ENCODE measurements at regions not wholly inside any gene's neighbourhood (a gene's known extent, or its start where the extent isn't known, plus 50 kb on each side); places are given as distances from the start of the nearest gene placed in this dataset.

DNA sequence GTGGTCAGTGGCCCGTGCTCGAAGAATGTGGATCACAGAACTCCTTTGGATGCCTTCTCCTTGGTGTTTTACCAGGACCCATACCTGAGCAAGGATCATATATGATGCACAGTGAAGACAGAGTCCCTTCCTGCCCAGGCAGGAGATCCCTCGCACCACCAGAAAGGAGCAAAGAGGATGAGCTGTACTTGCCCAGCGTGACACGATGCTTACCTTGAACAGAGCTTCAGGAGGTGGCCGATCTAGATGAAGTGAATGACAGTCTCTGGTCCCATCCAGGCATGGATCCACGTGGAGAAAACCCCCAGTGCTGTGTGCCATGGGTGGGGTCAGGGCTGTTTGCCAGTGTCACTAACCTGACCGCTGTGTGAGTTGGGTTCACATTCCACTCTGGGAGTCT is 455.4 kb downstream of the GADD45G start:
- POLR2A ChIA-PET = no interaction called here
- CTCF ChIA-PET = interaction anchor here (1.1 to 2.0 kb wide), 2 partner anchors 457 to 462 kb away, joined by 3 to 6 read pairs; no protein-coding TSS in a partner anchor
- no peaks in the 10 kb centered on the region for H3K4me1 ChIP-seq (ENCODE audit: control insufficient read depth, insufficient read depth, low read length)
- no peak for TF ChIP-seq ZNF404 (tag by site-specific recombination; IDR thresholded peaks at IDR 0.05)
- TF ChIP-seq, protein P1, sequence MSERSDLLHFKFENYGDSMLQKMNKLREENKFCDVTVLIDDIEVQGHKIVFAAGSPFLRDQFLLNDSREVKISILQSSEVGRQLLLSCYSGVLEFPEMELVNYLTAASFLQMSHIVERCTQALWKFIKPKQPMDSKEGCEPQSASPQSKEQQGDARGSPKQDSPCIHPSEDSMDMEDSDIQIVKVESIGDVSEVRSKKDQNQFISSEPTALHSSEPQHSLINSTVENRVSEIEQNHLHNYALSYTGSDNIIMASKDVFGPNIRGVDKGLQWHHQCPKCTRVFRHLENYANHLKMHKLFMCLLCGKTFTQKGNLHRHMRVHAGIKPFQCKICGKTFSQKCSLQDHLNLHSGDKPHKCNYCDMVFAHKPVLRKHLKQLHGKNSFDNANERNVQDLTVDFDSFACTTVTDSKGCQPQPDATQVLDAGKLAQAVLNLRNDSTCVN (tag by site-specific recombination; optimal IDR thresholded peaks at IDR 0.05) = no peak
- TF ChIP-seq ZSCAN16 (tag by site-specific recombination; IDR thresholded peaks at IDR 0.05) = no peak
- TF ChIP-seq MZF1 (tag by site-specific recombination; IDR thresholded peaks at IDR 0.05; ENCODE audit: borderline replicate concordance) = no peak
- no peak for TF ChIP-seq ZNF555 (tag by site-specific recombination; conservative IDR thresholded peaks at IDR 0.05)
- TF ChIP-seq KLF9 (tag by site-specific recombination; IDR thresholded peaks at IDR 0.05; ENCODE audit: low read depth) = no peak
- no peak for TF ChIP-seq REPIN1 (tag by site-specific recombination; IDR thresholded peaks at IDR 0.05; ENCODE audit: low read depth)
- TF ChIP-seq SCRT1 (tag by site-specific recombination; IDR thresholded peaks at IDR 0.05; ENCODE audit: borderline replicate concordance) = no peak
- TF ChIP-seq, protein P2, sequence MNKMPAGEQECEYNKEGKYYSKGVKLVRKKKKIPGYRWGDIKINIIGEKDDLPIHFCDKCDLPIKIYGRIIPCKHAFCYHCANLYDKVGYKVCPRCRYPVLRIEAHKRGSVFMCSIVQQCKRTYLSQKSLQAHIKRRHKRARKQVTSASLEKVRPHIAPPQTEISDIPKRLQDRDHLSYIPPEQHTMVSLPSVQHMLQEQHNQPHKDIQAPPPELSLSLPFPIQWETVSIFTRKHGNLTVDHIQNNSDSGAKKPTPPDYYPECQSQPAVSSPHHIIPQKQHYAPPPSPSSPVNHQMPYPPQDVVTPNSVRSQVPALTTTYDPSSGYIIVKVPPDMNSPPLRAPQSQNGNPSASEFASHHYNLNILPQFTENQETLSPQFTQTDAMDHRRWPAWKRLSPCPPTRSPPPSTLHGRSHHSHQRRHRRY (tag by site-specific recombination; IDR thresholded peaks at IDR 0.05) = no peak
- TF ChIP-seq, protein P3, sequence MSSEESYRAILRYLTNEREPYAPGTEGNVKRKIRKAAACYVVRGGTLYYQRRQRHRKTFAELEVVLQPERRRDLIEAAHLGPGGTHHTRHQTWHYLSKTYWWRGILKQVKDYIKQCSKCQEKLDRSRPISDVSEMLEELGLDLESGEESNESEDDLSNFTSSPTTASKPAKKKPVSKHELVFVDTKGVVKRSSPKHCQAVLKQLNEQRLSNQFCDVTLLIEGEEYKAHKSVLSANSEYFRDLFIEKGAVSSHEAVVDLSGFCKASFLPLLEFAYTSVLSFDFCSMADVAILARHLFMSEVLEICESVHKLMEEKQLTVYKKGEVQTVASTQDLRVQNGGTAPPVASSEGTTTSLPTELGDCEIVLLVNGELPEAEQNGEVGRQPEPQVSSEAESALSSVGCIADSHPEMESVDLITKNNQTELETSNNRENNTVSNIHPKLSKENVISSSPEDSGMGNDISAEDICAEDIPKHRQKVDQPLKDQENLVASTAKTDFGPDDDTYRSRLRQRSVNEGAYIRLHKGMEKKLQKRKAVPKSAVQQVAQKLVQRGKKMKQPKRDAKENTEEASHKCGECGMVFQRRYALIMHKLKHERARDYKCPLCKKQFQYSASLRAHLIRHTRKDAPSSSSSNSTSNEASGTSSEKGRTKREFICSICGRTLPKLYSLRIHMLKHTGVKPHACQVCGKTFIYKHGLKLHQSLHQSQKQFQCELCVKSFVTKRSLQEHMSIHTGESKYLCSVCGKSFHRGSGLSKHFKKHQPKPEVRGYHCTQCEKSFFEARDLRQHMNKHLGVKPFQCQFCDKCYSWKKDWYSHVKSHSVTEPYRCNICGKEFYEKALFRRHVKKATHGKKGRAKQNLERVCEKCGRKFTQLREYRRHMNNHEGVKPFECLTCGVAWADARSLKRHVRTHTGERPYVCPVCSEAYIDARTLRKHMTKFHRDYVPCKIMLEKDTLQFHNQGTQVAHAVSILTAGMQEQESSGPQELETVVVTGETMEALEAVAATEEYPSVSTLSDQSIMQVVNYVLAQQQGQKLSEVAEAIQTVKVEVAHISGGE (tag by site-specific recombination; conservative IDR thresholded peaks at IDR 0.05; ENCODE audit: low read depth) = no peak
- TF ChIP-seq, protein P4, sequence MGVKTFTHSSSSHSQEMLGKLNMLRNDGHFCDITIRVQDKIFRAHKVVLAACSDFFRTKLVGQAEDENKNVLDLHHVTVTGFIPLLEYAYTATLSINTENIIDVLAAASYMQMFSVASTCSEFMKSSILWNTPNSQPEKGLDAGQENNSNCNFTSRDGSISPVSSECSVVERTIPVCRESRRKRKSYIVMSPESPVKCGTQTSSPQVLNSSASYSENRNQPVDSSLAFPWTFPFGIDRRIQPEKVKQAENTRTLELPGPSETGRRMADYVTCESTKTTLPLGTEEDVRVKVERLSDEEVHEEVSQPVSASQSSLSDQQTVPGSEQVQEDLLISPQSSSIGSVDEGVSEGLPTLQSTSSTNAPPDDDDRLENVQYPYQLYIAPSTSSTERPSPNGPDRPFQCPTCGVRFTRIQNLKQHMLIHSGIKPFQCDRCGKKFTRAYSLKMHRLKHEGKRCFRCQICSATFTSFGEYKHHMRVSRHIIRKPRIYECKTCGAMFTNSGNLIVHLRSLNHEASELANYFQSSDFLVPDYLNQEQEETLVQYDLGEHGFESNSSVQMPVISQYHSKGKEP (tag by site-specific recombination; IDR thresholded peaks at IDR 0.05) = no peak
- TF ChIP-seq ZNF777 (tag by site-specific recombination; IDR thresholded peaks at IDR 0.05; ENCODE audit: borderline replicate concordance) = no peak
- TF ChIP-seq ZNF311 (tag by site-specific recombination; IDR thresholded peaks at IDR 0.05; ENCODE audit: borderline replicate concordance) = no peak
- no peak for TF ChIP-seq ZBTB7A (tag by site-specific recombination; IDR thresholded peaks at IDR 0.05; ENCODE audit: low read depth)
- no peak for TF ChIP-seq SETDB1 (IDR thresholded peaks at IDR 0.05; ENCODE audit: insufficient read length, low read length)
- TF ChIP-seq, protein P5, sequence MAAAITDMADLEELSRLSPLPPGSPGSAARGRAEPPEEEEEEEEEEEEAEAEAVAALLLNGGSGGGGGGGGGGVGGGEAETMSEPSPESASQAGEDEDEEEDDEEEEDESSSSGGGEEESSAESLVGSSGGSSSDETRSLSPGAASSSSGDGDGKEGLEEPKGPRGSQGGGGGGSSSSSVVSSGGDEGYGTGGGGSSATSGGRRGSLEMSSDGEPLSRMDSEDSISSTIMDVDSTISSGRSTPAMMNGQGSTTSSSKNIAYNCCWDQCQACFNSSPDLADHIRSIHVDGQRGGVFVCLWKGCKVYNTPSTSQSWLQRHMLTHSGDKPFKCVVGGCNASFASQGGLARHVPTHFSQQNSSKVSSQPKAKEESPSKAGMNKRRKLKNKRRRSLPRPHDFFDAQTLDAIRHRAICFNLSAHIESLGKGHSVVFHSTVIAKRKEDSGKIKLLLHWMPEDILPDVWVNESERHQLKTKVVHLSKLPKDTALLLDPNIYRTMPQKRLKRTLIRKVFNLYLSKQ (tag by site-specific recombination; IDR thresholded peaks at IDR 0.05; ENCODE audit: borderline replicate concordance) = no peak
- no peak for TF ChIP-seq ZNF514 (tag by site-specific recombination; IDR thresholded peaks at IDR 0.05)
- H3K36me3 ChIP-seq (ENCODE audit: control insufficient read depth in 2 of 2, insufficient read depth in 1 of 2, low read length in 2 of 2) = no peaks in the 10 kb centered on the region
- no peak overlapping the region for H3K27ac ChIP-seq (ENCODE audit: extremely low read depth, low read depth, low read length)
- no peak overlapping the region for H3K4me3 ChIP-seq (ENCODE audit: low read depth, low read length)
- H3K9me3 ChIP-seq (ENCODE audit: control insufficient read depth, insufficient read depth, low read depth, low read length) = no peaks in the 10 kb centered on the region
